Suppressor macrophage (primary cell): ENCODE measurements at regions not wholly inside any gene's neighbourhood (a gene's known extent, or its start where the extent isn't known, plus 50 kb on each side); places are given as distances from the start of the nearest gene placed in this dataset.

Experiments used
- DNase-seq, 4 experiments: peaks; one replicate each; pipeline ENCODE4 v3.0.0-alpha.2; 2020 to 2022

DNA sequence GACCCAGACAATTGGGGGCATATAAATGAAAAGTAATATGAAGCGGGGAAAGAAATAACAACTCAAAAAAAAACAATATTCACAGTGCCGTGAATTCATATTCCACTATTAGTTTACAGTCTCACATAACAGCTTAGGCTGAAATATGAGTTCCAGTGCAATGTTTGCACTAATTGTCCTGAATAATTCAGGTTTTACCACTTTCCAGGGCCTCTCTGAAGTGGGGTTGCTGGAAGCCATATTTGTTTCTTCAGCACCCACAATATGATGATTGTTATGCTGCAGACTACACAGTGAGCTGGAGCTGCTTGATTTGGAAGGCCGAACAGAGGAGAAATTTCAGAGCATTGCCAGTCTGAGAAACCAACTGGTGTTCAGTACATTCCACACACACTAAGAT, 894.5 kb upstream of the ACVR2A start:
- no peak for DNase-seq

- no peak for DNase-seq
Measured at GRCh38 chr2:146949400-146949799, 895.4 kb upstream of the ACVR2A start.

- no peak for DNase-seq
Measured at GRCh38 chr2:146944601-146945000, 900.2 kb upstream of the ACVR2A start.

GRCh38 chr2:146939991-146940685, 904.7 kb upstream of the ACVR2A start:
- no peak for DNase-seq

DNA sequence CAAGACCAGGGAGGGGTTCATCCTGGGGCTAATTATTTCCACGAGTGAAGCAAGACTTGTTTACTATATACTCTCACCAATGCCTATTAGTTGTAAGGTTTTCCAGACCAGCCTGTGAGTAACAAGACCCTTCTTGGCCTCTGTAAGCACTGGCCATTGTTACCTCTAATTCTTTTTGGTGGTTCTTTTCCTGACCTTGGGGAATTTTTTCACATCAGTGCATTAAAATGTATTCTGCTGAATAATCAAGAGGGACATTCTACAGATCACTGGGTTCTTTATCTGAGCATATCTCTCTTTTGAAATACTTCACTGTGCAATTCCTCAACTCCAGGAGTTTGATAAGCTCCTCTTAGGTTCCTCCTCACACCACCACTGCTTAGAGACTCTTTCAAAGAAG, 909.9 kb upstream of the ACVR2A start:
- no peak for DNase-seq

GRCh38 chr2:146931109-146931508, 913.7 kb upstream of the ACVR2A start:
- DNase-seq = no peak

DNA sequence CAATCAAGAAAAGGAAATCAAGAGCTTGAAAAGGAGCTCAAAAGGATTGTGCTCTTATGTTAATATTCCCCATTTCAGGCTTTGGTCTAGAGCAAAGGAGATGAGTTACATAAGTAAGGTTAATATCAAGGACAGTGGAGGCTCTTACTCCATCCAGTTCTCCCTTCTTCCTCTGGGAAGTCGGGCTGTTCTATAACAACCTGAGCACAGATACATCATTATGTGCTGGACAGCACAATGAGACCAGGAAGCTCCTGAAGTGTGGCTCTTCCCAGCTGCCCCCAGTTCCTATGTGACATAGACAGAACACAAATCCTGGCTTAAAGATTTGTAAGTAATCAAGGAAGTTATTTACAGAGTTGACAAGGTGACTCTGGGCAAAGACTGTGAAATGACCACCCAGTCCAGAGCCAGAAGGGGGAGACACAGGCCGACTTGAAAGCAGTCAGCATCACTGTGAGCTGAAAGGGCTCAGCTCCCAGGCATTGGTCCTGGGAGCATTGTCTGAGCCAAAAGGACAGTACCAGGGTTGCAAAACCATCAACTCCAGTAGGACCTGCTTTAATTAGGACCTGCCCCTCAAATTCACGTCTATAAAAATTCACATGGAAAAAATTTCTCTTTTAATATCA, 917.6 kb upstream of the ACVR2A start:
- no peak for DNase-seq

GRCh38 chr2:146918280-146918679, 926.5 kb upstream of the ACVR2A start:
- no peak for DNase-seq

GRCh38 chr2:146917431-146918042, 927.3 kb upstream of the ACVR2A start:
- no peak for DNase-seq

GRCh38 chr2:146916914-146917313, 927.9 kb upstream of the ACVR2A start:
- no peak for DNase-seq

GRCh38 chr2:146913476-146913875, 931.4 kb upstream of the ACVR2A start:
- DNase-seq = no peak

- no peak for DNase-seq
Measured at GRCh38 chr2:146912536-146912935, 932.3 kb upstream of the ACVR2A start.

- no peak for DNase-seq
Measured at GRCh38 chr2:146908776-146909175, 936.1 kb upstream of the ACVR2A start.

- no peak for DNase-seq
Measured at GRCh38 chr2:146898083-146898482, 946.7 kb upstream of the ACVR2A start.

DNA sequence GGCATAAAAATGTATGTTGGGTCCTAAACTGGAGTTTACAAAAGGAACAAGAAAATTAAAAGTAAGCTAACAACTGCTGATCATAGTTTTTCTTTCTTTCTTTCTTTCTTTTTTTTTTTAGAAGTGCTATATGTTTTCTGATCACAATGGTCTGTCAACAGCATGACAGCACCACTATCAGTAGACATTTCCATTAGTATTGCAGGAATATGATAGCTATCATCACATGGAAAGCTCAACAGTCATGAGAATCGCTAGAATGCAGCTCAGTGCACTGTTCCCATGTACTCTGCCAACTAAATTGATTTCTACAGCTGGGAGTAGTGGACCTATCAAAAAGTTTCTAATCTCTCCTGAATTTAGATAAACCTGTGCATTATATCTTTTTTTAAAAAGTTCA, 950.3 kb upstream of the ACVR2A start:
- DNase-seq = no peak

DNA sequence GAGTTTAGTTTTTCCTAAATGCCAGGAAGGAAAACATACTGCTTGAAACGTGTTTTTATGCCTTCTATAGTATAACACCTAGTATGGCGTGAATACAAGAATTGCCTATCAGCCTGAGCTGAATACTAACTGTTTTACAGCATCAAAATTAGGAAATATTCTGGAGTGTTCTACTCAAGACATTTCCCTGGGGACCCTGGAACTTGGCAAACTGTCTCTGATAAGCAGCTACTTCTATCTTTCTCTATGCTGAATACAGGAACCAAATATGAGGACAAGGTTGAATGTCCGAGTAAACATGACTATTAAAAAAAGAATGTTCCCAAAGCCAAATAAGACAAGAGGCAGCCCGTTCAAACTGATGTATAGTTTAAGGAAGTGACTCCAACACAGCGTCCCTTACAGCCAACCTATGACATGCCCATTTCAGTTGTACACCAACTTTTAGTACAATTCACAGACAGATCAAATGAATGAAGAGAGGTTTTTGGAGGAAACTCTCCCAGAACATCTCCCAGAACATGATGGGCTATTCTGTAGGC, 951.3 kb upstream of the ACVR2A start:
- no peak for DNase-seq

DNA sequence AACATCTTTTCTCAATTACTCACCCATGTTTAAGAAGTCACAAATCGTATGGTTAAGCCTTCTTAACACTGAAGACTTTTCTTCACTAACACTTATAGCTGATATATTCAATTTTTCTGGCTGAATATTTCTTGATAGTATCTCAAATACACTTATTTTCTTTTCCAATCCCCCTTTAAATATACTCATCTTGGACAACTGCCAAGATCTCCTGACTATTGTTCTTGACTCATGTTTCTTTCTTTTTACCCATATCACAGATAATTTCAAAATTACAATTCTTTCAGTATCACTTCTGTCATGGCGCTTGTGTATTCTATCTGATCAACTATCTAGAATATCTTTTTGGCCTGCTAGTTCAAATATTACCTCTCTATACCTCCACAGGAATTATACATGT, 954.3 kb upstream of the ACVR2A start:
- no peak for DNase-seq

GRCh38 chr2:146879882-146880281, 964.9 kb upstream of the ACVR2A start:
- no peak for DNase-seq

DNA sequence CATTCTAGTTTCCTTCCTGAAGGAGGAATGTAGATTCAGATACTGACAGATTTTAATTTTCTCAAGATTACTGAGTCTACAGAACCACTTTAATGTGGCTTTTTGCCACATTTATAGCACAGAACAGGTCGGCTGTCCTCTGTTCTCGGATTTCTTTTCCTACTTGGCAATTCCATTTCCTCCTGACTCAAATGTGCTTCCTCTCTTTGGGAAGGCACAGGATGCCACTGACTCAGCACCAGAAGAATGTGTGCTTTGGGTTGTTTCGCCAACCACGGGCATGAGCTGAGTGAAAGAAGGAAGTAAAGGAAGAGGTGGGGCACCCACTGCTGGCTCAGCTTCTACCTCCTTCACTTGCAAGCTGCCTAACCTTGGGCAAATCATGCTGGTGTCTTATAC, 970.6 kb upstream of the ACVR2A start:
- no peak for DNase-seq

- no peak for DNase-seq
Measured at GRCh38 chr2:146873646-146874259, 971.1 kb upstream of the ACVR2A start.

DNA sequence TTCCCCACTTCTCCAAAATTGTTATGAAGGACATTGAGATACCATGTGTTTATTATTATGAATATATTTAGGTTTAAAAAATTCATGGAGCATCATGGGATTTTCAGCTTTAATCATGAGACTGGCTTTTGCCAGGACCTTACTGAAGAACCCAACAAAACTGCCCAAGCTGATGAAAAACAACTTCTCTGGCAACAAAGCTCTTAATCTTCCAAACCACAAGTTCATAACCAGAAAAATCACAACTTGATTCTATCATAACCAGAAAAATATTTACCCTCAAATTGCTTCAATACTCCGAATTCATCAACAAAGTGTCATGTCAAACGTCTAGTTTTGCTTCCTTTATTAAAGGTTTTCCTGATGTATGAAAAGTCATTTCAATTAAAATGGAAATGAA, 971.8 kb upstream of the ACVR2A start:
- no peak for DNase-seq

- no peak for DNase-seq
Measured at GRCh38 chr2:146870691-146871090, 974.1 kb upstream of the ACVR2A start.

DNA sequence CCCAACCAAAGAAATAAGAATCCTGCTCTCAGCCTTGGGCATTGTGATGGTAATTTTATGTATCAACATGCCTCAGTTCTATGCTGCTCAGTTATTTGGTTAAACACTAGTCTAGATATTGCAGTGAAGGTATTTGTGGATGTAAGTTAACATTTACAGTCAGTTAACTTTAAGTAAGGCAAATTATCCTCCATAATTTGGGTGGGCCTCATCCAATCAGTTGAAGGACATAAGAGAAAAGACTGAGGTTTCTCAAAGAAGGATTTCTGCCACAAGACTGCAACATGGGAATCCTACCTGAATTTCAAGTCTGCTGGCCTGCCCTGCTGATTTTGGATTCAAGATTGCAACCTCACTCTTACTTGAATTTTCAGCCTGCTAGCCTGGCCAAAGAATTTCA, 975.5 kb upstream of the ACVR2A start:
- no peak for DNase-seq

GRCh38 chr2:146868051-146868450, 976.8 kb upstream of the ACVR2A start:
- DNase-seq = no peak
